ENCODE measurements at regions not wholly inside any gene's neighbourhood (a gene's known extent, or its start where the extent isn't known, plus 50 kb on each side); places are given as distances from the start of the nearest gene placed in this dataset.

DNA sequence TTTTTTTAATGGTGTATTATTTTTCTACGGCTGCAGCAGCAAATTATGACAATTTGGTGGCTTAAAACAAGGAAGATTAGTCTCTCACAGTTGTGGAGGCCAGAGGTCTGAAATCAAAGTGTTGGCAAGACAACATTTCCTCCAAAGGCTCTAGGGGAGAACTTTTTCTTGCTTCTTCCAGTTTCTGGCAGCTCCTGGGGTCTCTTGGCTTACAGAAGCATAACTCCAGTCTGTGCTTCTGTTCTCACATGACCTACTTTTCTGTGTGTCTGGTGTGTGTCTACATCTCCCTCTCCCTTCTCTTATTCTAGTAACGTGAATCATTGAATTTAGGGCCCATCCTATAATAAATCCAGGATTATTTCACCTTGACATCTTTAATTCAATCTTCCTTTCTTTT lies 551.9 kb upstream of the LUZP2 start:
- POLR2A ChIA-PET (ENCODE audit: low non-redundant PET), result no interaction called here
- DNase-seq (ENCODE audit: low spot score), result no peak
- TF ChIP-seq, protein P1, sequence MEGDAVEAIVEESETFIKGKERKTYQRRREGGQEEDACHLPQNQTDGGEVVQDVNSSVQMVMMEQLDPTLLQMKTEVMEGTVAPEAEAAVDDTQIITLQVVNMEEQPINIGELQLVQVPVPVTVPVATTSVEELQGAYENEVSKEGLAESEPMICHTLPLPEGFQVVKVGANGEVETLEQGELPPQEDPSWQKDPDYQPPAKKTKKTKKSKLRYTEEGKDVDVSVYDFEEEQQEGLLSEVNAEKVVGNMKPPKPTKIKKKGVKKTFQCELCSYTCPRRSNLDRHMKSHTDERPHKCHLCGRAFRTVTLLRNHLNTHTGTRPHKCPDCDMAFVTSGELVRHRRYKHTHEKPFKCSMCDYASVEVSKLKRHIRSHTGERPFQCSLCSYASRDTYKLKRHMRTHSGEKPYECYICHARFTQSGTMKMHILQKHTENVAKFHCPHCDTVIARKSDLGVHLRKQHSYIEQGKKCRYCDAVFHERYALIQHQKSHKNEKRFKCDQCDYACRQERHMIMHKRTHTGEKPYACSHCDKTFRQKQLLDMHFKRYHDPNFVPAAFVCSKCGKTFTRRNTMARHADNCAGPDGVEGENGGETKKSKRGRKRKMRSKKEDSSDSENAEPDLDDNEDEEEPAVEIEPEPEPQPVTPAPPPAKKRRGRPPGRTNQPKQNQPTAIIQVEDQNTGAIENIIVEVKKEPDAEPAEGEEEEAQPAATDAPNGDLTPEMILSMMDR (conservative IDR thresholded peaks at IDR 0.05; ENCODE audit: low read depth), result no peak

GRCh38 chr11:23947883-23948282 lies 549.0 kb upstream of the LUZP2 start:
- ChIA-PET CTCF (no interaction called here), POLR2A (ENCODE audit: low non-redundant PET) (no interaction called here)
- DNase-seq (ENCODE audit: low spot score), result no peak
- H3K27ac ChIP-seq, result no peak overlapping the region
- TF ChIP-seq, protein P1 (conservative IDR thresholded peaks at IDR 0.05; ENCODE audit: low read depth), result no peak

More for the DNA sequence above, 551.9 kb upstream of the LUZP2 start:
- H3K27ac ChIP-seq, result no peak overlapping the region
- CTCF ChIA-PET, result no interaction called here

- no peak for DNase-seq (ENCODE audit: low spot score)
- TF ChIP-seq, protein P1 (conservative IDR thresholded peaks at IDR 0.05; ENCODE audit: low read depth), result no peak
- CTCF ChIA-PET, result no interaction called here
- no peak overlapping the region for H3K27ac ChIP-seq
- POLR2A ChIA-PET (ENCODE audit: low non-redundant PET), result no interaction called here
Observed at GRCh38 chr11:23948851-23949250, 548.0 kb upstream of the LUZP2 start.

GRCh38 chr11:23953951-23954710 lies 542.7 kb upstream of the LUZP2 start:
- TF ChIP-seq, protein P1 (conservative IDR thresholded peaks at IDR 0.05; ENCODE audit: low read depth), result no peak
- DNase-seq (ENCODE audit: low spot score), result no peak
- ChIA-PET POLR2A (ENCODE audit: low non-redundant PET) (no interaction called here), CTCF (interaction anchor here (0.7 kb wide), 1 partner anchor 9 kb away, joined by 6 read pairs; no protein-coding TSS in a partner anchor)
- no peak overlapping the region for H3K27ac ChIP-seq

DNA sequence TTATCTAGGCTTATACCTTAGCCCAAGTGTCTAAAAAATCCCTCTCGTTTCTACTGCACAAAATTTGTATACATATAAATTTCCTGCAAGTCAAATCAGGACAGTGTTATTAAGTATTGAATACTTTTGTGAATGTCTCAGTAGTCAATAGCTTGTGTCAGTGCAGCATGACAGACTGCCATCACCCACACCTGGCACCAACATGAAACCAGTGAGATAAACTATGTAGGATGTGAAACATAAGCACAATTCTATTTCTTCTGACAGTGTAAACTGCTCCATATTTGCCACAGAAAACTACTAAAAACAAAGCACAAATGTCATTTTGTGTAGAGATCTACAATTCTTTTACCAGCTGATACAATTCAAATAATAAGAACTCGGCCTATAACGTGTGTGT lies 542.1 kb upstream of the LUZP2 start:
- ChIA-PET CTCF (interaction anchor here (0.7 kb wide), 1 partner anchor 9 kb away, joined by 6 read pairs; no protein-coding TSS in a partner anchor), POLR2A (ENCODE audit: low non-redundant PET) (no interaction called here)
- TF ChIP-seq, protein P1 (conservative IDR thresholded peaks at IDR 0.05; ENCODE audit: low read depth), result no peak
- DNase-seq (ENCODE audit: low spot score), result no peak
- H3K27ac ChIP-seq, result no peak overlapping the region

DNA sequence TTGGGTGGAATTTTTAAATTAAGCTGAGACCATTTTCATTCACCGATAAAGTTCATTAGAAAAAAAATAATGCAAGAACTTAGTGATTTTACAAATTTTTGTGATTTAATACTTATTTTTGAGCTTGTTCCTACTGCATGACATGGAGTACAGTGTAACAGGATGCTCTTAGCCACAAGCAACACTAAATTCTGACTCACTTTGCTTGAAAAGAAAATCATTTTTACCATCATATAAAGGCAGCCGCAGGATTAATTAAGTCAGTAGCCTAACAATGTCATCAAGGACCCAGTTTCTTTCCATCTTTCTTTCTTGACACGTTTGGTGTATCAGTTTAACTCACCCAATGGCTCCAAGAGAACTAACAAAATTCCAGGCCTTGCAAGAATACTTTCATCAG lies 540.3 kb upstream of the LUZP2 start:
- no peak for DNase-seq (ENCODE audit: low spot score)
- POLR2A ChIA-PET (ENCODE audit: low non-redundant PET), result no interaction called here
- CTCF ChIA-PET, result interaction anchor here (0.7 kb wide), 1 partner anchor 20 kb away, joined by 5 read pairs; no protein-coding TSS in a partner anchor
- TF ChIP-seq, protein P1 (conservative IDR thresholded peaks at IDR 0.05; ENCODE audit: low read depth), result no peak
- H3K27ac ChIP-seq, result no peak overlapping the region

Data from RWPE1 (cell line).